ENCODE measurements at regions not wholly inside any gene's neighbourhood (a gene's known extent, or its start where the extent isn't known, plus 50 kb on each side); places are given as distances from the start of the nearest gene placed in this dataset.
"Not testable (repeated sequence)": the region's sequence is repeated elsewhere in the genome, so short reads cannot be mapped to it uniquely, and the experiment has no call there.

DNA sequence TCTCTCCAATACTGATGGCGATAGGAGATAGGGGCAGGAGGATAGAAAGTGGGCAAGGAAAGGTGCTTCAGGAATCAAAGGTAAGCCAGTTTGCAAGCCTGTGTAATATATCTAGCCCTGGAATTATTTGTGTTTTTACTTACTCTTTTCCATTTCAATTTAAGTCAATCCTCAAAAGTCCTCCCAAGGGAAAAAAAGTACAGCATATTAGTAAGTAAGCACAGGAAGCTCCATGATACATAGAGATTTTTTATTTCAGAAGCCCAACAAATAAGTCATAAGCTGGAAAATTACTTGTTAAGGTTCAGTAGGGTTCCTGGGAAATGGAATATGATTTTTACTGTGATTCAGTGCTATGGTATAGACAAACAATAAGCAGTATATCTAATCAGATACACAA, 337.7 kb upstream of the DUSP10 start:
- no peak for DNase-seq (ENCODE audit: low read depth in 4 of 4, low spot score in 3 of 4)

DNA sequence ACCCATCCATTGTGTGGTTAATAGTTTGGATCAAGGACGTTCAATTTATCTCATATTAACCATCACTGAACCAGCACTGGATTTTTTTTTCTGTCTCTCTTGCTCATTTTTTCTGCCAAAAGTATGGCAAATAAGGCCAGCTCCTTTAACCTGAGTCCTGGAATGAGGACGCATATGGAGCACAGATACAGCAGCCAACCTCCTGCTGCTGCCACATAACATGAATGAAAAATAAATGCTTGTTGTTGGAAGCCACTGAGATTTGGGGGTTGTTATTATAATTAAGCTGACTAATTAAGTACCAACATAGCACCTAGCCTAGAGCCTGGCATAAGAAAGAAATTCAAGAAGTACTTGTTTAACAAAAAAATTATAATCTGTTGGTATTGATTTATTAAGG, 335.3 kb upstream of the DUSP10 start:
- DNase-seq (ENCODE audit: low read depth in 4 of 4, low spot score in 3 of 4), result no peak

DNA sequence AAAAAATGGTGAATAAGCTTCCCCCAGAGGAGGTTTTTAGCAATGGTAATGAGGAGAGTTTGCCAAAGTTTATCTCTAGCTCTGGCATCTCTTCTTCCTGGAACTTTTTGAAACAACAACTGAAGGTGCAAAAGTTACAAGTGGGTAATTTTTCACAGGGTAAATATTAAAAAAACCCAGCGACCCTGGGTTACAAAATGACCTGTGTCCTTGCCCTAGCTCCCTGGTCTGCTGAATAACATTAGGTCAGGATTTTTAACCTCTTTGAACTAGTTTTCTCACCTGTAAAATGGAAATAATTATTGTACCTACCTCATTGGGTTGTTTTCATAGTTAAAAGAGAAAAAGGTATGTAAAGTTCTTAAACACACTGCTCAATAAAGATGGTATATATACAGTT, 332.4 kb upstream of the DUSP10 start:
- no peak for DNase-seq (ENCODE audit: low read depth in 4 of 4, low spot score in 3 of 4)

- no peak for DNase-seq (ENCODE audit: low read depth in 4 of 4, low spot score in 3 of 4)
Observed at GRCh38 chr1:222073307-222073995, 331.6 kb upstream of the DUSP10 start.

DNA sequence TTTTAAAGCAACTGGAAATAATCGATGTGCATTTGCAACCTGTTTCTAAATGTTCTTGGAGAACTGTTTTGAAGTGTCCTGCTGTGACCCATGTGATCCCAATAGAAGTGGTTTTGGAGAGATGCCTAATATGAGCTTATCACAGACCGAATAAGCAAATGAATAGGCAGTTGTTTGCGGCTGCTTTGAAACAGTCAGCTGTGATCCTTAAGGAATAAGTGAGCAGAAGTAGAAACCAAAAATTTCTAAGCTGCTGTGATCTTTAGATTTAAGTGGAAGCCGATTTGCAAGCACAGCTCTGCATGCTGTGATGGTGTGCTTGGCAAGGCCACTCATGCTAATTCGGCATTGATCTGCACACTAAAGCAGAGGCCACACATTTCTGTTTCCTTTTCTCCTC, 329.5 kb upstream of the DUSP10 start:
- no peak for DNase-seq (ENCODE audit: low read depth in 4 of 4, low spot score in 3 of 4)

GRCh38 chr1:222068937-222069336, 327.0 kb upstream of the DUSP10 start:
- no peak for DNase-seq (ENCODE audit: low read depth in 4 of 4, low spot score in 3 of 4)

DNA sequence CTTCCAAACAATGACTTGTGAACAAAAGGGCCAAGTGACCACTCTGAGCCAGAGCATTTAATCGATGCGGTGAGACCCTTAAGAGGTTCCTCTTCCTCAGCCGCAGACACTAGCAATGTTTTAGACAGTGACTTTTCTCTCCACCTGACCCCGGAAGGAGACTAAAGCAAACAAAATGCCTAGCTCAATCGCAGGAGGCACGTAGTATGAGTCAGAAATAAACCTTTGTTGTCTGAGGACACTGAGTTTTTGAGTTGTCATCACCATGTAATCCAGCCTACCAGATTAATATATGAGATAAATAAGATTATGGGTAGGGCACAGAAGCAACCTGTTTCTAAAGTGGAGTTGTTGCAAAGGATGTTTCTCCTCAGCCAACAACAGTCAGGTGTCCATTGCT, 326.2 kb upstream of the DUSP10 start:
- no peak for DNase-seq (ENCODE audit: low read depth in 4 of 4, low spot score in 3 of 4)

DNA sequence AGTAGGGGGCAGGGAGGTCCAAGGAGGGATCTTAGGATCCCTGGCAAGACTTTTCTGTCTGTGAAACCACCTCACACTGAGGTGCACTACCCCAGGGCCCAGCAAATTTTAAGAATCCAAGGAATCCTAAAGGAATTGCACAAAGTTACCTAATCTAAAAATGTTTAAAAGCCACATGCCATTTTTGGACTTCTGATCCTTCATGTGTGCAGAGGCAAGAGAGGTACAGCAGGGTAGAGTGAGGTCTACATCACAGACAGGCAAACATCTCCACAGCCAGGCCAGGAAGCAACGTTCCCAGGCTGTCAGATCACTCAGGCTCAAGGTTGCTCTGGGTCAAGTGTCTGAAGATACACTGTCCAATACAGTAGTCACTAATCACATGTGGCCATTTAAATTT, 324.6 kb upstream of the DUSP10 start:
- no peak for DNase-seq (ENCODE audit: low read depth in 4 of 4, low spot score in 3 of 4)

DNA sequence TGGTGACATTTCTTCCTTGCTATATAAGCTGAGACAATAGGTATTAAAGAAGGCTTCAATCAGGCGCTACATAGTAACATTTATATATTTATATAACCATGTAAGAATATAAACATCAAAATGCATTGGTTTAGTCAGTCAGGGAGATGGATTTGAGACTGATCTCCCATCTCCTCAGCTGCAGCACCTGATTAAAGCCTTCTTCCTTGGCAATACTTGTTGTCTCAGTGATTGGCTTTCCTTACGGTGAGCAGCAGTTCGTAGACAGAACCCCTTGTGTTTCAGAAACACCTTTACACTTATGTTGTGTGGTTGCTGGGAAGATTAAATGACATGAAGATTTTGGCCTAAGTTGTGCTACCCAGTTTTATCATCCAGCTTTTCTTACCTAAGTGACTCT, 323.3 kb upstream of the DUSP10 start:
- DNase-seq (ENCODE audit: low read depth in 4 of 4, low spot score in 3 of 4), result no peak

DNA sequence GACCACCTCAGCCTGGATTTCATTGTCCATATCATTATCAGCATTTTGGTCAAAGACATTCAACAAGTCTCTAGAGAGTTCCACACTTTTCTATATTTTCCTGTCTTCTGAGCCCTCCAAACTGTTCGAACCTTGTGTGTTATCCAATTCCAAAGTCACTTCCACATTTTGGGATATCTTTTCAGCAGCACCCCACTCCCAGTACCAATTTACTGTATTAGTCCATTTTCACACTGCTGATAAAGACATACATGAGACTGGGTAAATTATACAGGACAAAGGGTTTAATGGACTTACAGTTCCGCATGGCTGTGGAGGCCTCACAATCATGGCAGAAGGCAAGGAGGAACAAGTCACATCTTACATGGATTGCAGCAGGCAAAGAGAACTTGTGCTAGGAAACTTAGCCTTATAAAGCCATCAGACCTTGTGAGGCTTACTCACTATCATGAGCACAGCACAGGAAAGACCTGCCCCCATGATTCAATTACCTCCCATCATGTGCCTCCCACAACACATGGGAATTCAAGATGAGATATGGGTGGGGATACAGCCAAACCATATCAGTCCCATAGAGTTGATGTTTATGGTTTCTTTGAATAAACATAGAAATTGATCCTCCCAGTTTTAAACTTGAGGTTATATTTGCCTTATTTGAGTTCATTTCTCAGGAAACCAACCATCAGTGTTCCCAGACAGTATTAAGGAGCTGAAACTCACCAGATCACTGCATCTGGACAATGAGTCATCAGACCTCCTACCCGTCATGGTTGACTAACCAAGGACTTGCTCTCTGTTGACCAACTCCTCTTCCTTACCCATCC, 322.7 kb upstream of the DUSP10 start:
- DNase-seq (ENCODE audit: low read depth in 4 of 4, low spot score in 3 of 4), result no peak

DNA sequence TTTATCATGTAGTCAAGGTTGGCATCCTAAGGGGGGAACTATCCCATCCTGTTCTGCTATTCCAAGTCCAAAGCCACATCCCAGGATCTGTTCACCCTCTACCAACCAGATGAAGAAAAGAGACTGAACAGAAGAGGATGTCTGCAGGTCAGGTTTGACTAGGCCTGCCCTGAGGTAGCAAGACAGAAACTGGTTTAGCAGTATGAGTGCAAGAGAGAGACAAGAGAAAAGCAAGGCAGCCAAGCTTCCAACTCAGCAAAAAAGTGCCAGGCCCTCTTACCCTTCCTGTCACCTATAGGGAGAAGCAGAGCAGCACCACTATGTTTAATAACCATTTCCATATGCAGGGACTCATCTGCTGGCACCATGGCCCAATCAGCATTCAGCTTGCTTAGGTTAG, 320.8 kb upstream of the DUSP10 start:
- no peak for DNase-seq (ENCODE audit: low read depth in 4 of 4, low spot score in 3 of 4)

DNA sequence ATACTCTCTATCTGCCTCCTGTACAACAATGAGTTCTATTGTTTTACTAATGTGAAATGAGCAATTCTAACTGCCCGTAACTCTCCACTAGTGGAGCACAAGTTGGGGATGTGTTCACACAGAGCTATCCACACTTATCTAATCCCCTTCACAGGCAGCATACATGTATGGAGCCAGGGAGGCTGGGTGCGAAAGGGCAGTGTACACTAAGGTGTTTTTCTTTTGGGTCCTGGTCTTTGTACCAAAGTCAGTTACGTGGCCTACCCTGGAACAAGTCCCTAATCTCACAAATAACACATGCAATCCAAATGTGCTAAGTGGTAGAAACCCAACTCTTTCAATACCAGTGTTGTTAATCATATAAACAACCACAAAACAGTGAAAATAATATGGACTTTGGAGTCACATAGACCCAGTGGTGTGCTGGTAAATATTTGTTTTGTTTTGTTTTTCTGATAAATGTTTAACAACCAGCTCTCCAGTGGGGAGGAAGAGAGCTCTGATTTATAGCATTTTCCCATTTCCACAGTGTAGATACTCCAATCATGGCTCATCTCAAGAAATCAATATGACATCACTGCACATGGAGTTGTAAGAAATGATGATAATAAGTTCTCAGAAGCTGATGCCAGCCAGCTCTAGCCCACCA, 319.9 kb upstream of the DUSP10 start:
- DNase-seq (ENCODE audit: low read depth in 4 of 4, low spot score in 3 of 4), result no peak

DNA sequence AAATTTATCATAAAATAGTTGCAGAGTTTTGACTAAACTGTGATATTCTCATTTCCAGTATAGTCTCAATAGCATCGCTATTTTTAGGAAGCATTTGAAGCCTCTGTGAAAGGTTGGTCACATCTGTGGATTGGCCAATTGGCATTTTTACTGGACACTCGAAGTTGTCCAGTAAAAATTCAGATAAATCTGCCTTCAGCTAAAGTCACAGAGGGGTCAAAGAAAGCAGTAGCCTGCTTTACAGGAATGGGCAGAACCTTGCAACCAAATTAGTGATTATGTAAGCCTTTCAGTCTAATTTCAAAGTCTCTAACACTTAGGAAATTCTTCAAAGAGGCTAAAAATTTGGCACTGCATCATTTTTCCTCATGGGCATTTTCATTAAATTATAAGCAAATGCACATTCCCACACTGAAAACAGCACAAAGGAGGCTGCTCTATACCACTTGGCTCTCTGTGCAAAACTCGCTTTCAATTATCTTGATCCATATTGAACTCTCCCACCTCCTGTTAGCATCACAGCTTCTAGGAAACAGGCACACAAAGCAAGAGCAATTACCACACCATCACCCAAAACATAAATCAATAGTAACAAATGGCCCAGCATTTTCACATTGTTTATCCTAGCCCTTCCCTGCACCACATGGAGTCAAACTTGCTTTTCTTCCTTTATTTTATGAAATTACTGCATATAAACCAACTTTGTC, 318.5 kb upstream of the DUSP10 start:
- no peak for DNase-seq (ENCODE audit: low read depth in 4 of 4, low spot score in 3 of 4)

GRCh38 chr1:222058249-222058648, 316.4 kb upstream of the DUSP10 start:
- DNase-seq (ENCODE audit: low read depth in 4 of 4, low spot score in 3 of 4), result no peak

GRCh38 chr1:222057162-222057561, 315.3 kb upstream of the DUSP10 start:
- no peak for DNase-seq (ENCODE audit: low read depth in 4 of 4, low spot score in 3 of 4)

DNA sequence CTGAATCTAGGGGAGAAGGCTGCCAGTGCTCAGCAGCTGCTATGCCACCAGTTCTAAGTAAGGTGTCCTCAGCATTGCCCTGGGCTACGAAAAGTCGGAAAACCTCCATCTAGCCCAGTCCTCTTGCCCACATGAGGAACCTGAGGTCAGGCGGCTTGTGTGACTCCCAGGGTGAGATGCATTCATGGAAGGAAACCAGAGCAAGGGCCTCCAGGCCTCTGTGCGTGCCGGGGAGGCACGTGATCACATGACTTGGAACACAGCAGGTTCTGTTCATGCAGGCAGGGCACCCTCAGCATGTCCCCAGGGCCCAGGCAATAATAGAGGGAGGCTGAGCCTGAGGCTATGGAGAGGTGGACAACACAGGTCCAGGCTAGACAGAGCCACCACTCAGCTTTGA, 312.5 kb upstream of the DUSP10 start:
- no peak for DNase-seq (ENCODE audit: low read depth in 4 of 4, low spot score in 3 of 4)

DNA sequence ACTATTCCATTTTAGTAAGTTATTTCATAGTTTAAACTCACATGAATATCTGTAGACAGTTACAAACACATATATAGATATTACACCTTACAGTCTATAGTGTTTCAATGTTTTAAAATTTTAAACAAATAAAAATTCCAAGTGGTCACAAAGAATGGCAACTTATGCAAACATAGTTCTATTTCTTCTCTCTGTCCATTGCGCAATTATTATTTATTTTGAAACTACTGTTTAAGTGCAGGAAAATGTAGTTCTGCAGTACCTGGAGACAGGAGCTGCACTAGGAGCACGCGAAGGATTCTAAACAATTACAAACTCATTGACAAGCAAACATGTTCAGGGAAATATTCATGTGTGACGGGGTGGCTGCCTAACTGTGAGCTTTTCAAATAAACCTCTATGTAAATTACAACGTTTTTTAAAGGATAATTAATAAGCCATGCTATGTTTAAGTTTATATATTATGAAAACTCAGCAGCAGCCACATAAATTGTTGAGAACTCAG, 312.0 kb upstream of the DUSP10 start:
- no peak for DNase-seq (ENCODE audit: low read depth in 4 of 4, low spot score in 3 of 4)

- not testable (repeated sequence) for DNase-seq (ENCODE audit: low read depth in 4 of 4, low spot score in 3 of 4)
Observed at GRCh38 chr1:222051311-222051710, 309.4 kb upstream of the DUSP10 start.

- DNase-seq (ENCODE audit: low read depth in 4 of 4, low spot score in 3 of 4), result not testable (repeated sequence)
Observed at GRCh38 chr1:222049661-222050060, 307.8 kb upstream of the DUSP10 start.

- no peak for DNase-seq (ENCODE audit: low read depth in 4 of 4, low spot score in 3 of 4)
Observed at GRCh38 chr1:222049176-222049575, 307.3 kb upstream of the DUSP10 start.

DNA sequence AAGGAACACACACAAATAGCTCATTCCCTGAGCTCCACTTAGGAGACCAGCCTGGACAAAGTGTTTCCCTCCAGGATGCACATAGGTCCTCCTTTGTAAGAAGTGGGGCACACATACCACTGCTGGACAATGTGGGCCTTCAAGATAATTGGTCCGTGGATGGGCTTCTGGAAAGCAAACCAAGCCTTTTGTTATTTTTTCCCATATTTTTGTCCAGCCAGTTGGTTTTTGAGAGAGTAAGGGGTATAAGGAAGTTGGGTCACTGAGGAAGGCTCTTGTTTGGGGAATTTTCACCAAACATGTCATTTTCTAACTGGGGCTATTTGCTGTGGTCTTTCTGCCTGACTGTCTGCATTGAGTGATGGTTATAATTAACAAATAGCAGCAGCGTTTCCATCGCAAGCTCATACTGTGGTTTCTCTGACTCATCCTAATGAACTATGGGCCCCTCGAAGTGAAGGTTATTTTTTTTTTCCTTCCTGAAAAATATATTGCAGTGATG, 306.3 kb upstream of the DUSP10 start:
- no peak for DNase-seq (ENCODE audit: low read depth in 4 of 4, low spot score in 3 of 4)
